Neuron (in vitro differentiated cells): ENCODE measurements at regions not wholly inside any gene's neighbourhood (a gene's known extent, or its start where the extent isn't known, plus 50 kb on each side); places are given as distances from the start of the nearest gene placed in this dataset.

ENCODE experiments used
- H2AFZ ChIP-seq: one replicate; pipeline ENCODE4 v1.6.1; 2013; ENCODE audit warnings: low read depth, mild to moderate bottlenecking, inconsistent platforms, low read length, moderate library complexity
- H3K27me3 ChIP-seq: one replicate; pipeline ENCODE4 v1.6.1; 2013; ENCODE audit warnings: low read length; ENCODE audit not compliant: insufficient read depth
- H3K36me3 ChIP-seq: one replicate; pipeline ENCODE4 v1.6.1; 2013; ENCODE audit warnings: low read length; ENCODE audit not compliant: insufficient read depth
- H3K4me1 ChIP-seq: one replicate; pipeline ENCODE4 v1.6.1; 2013; ENCODE audit warnings: low read length; ENCODE audit not compliant: insufficient read depth
- H3K4me3 ChIP-seq: 2 replicates; pipeline ENCODE4 v1.5.1; 2013; ENCODE audit warnings: mild to moderate bottlenecking, low read length, moderate library complexity
- H3K9me3 ChIP-seq: one replicate; pipeline ENCODE4 v1.6.1; 2013; ENCODE audit warnings: low read length

GRCh38 chr9:107136296-107136695 is 146.8 kb upstream of the RAD23B start:
- H2AFZ ChIP-seq = no peak overlapping the region
- H3K4me1 ChIP-seq = peaks cover 1% of the 10 kb centered on the region
- H3K9me3 ChIP-seq = no peaks in the 10 kb centered on the region
- H3K27me3 ChIP-seq = no peaks in the 10 kb centered on the region
- no peak overlapping the region for H3K4me3 ChIP-seq
- H3K36me3 ChIP-seq = no peaks in the 10 kb centered on the region

- Histone ChIP-seq H3K4me3 (no peak overlapping the region), H2AFZ (no peak overlapping the region), H3K27me3 (no peaks in the 10 kb centered on the region), H3K4me1 (no peaks in the 10 kb centered on the region), H3K9me3 (no peaks in the 10 kb centered on the region), H3K36me3 (no peaks in the 10 kb centered on the region)
These were observed 145.4 kb upstream of the RAD23B start for GRCh38 chr9:107137495-107138202.

GRCh38 chr9:107138261-107138992 is 144.7 kb upstream of the RAD23B start:
- H3K4me3 ChIP-seq = no peak overlapping the region
- H3K27me3 ChIP-seq = no peaks in the 10 kb centered on the region
- no peaks in the 10 kb centered on the region for H3K4me1 ChIP-seq
- H3K9me3 ChIP-seq = no peaks in the 10 kb centered on the region
- no peaks in the 10 kb centered on the region for H3K36me3 ChIP-seq
- H2AFZ ChIP-seq = no peak overlapping the region

GRCh38 chr9:107141967-107142366 is 141.1 kb upstream of the RAD23B start:
- no peak overlapping the region for H3K4me3 ChIP-seq
- H3K9me3 ChIP-seq = no peaks in the 10 kb centered on the region
- no peaks in the 10 kb centered on the region for H3K4me1 ChIP-seq
- no peaks in the 10 kb centered on the region for H3K27me3 ChIP-seq
- H3K36me3 ChIP-seq = no peaks in the 10 kb centered on the region
- no peak overlapping the region for H2AFZ ChIP-seq

- no peaks in the 10 kb centered on the region for H3K9me3 ChIP-seq
- H3K4me1 ChIP-seq = no peaks in the 10 kb centered on the region
- H3K4me3 ChIP-seq = no peak overlapping the region
- H3K27me3 ChIP-seq = no peaks in the 10 kb centered on the region
- no peak overlapping the region for H2AFZ ChIP-seq
- no peaks in the 10 kb centered on the region for H3K36me3 ChIP-seq
These were observed 140.6 kb upstream of the RAD23B start for GRCh38 chr9:107142430-107142829.

- Histone ChIP-seq H2AFZ (no peak overlapping the region), H3K9me3 (no peaks in the 10 kb centered on the region), H3K27me3 (no peaks in the 10 kb centered on the region), H3K4me3 (no peak overlapping the region), H3K36me3 (no peaks in the 10 kb centered on the region), H3K4me1 (no peaks in the 10 kb centered on the region)
These were observed 140.0 kb upstream of the RAD23B start for GRCh38 chr9:107142896-107143603.

- no peaks in the 10 kb centered on the region for H3K36me3 ChIP-seq
- no peaks in the 10 kb centered on the region for H3K9me3 ChIP-seq
- no peak overlapping the region for H2AFZ ChIP-seq
- H3K4me1 ChIP-seq = peaks cover 2% of the 10 kb centered on the region
- H3K27me3 ChIP-seq = no peaks in the 10 kb centered on the region
- no peak overlapping the region for H3K4me3 ChIP-seq
These were observed 138.6 kb upstream of the RAD23B start for GRCh38 chr9:107144475-107144874.

GRCh38 chr9:107147134-107147533 is 135.9 kb upstream of the RAD23B start:
- H3K36me3 ChIP-seq = no peaks in the 10 kb centered on the region
- peaks cover 13% of the 10 kb centered on the region for H3K4me1 ChIP-seq
- H3K9me3 ChIP-seq = peaks cover 2% of the 10 kb centered on the region
- no peaks in the 10 kb centered on the region for H3K27me3 ChIP-seq
- H2AFZ ChIP-seq = no peak overlapping the region
- H3K4me3 ChIP-seq = no peak overlapping the region

- peaks cover 13% of the 10 kb centered on the region for H3K4me1 ChIP-seq
- no peaks in the 10 kb centered on the region for H3K36me3 ChIP-seq
- H3K4me3 ChIP-seq = no peak overlapping the region
- H2AFZ ChIP-seq = no peak overlapping the region
- peaks cover 2% of the 10 kb centered on the region for H3K9me3 ChIP-seq
- H3K27me3 ChIP-seq = no peaks in the 10 kb centered on the region
These were observed 134.9 kb upstream of the RAD23B start for GRCh38 chr9:107148216-107148615.

GRCh38 chr9:107149756-107150155 is 133.3 kb upstream of the RAD23B start:
- Histone ChIP-seq H3K4me3 (no peak overlapping the region), H3K9me3 (peaks cover 2% of the 10 kb centered on the region), H3K36me3 (no peaks in the 10 kb centered on the region), H2AFZ (no peak overlapping the region), H3K4me1 (peaks cover 20% of the 10 kb centered on the region), H3K27me3 (no peaks in the 10 kb centered on the region)

- Histone ChIP-seq H3K9me3 (peaks cover 2% of the 10 kb centered on the region), H3K36me3 (no peaks in the 10 kb centered on the region), H3K27me3 (no peaks in the 10 kb centered on the region), H2AFZ (no peak overlapping the region), H3K4me3 (no peak overlapping the region), H3K4me1 (peaks cover 20% of the 10 kb centered on the region)
These were observed 129.7 kb upstream of the RAD23B start for GRCh38 chr9:107153336-107153735.

- peaks cover 2% of the 10 kb centered on the region for H3K9me3 ChIP-seq
- H3K36me3 ChIP-seq = no peaks in the 10 kb centered on the region
- H2AFZ ChIP-seq = no peak overlapping the region
- no peaks in the 10 kb centered on the region for H3K27me3 ChIP-seq
- H3K4me1 ChIP-seq = peaks cover 20% of the 10 kb centered on the region
- H3K4me3 ChIP-seq = no peak overlapping the region
These were observed 128.8 kb upstream of the RAD23B start for GRCh38 chr9:107154291-107154690.

GRCh38 chr9:107154766-107155165 is 128.3 kb upstream of the RAD23B start:
- H2AFZ ChIP-seq = no peak overlapping the region
- no peaks in the 10 kb centered on the region for H3K27me3 ChIP-seq
- H3K4me1 ChIP-seq = peaks cover 15% of the 10 kb centered on the region
- no peak overlapping the region for H3K4me3 ChIP-seq
- H3K9me3 ChIP-seq = peaks cover 2% of the 10 kb centered on the region
- H3K36me3 ChIP-seq = no peaks in the 10 kb centered on the region
